ENCODE measurements at regions not wholly inside any gene's neighbourhood (a gene's known extent, or its start where the extent isn't known, plus 50 kb on each side); places are given as distances from the start of the nearest gene placed in this dataset.

DNA sequence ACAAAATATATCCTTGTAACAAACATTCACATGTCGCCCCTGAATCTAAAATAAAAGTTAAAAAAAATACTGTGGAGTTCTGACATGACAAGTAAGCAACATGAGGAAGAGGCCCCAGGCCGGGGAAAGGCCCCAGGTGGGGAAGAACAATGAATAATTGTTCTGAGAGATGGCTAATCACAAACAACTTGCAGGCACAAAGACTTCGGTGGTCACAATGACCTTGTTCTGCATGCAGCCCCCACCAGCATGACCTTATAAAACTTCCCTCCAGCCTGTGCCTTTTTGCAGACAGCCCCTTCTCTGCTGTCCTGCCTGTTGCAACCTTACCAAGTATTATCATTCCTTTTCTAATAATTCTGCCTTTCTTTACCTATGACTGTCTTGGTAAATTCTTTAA is 95.7 kb upstream of the MYLIP start:
- Histone ChIP-seq H3K4me3 (ENCODE audit: low read length) (no peak overlapping the region), H3K79me2 (ENCODE audit: control insufficient read depth, low read length) (no peaks in the 10 kb centered on the region), H3K36me3 (ENCODE audit: control insufficient read depth, low read length) (no peaks in the 10 kb centered on the region), H3K9me2 (replicated peaks; ENCODE audit: control insufficient read depth, low read length) (no peaks in the 10 kb centered on the region), H4K20me1 (ENCODE audit: control insufficient read depth, insufficient read depth, low read depth, low read length) (no peaks in the 10 kb centered on the region), H3K4me1 (ENCODE audit: control insufficient read depth, low read length) (peaks cover 9% of the 10 kb centered on the region), H3F3A (ENCODE audit: control insufficient read depth, insufficient read depth) (no peaks in the 10 kb centered on the region), H3K27ac (ENCODE audit: low read depth, low read length) (no peak overlapping the region), H3K27me3 (ENCODE audit: control insufficient read depth, low read length) (no peaks in the 10 kb centered on the region), H3K9me3 (ENCODE audit: control insufficient read depth, insufficient read depth, low read length) (peaks cover 19% of the 10 kb centered on the region), H3K4me2 (ENCODE audit: low read length) (no peak overlapping the region)
- no peak for TF ChIP-seq EZH2phosphoT487 (IDR thresholded peaks at IDR 0.05; ENCODE audit: borderline replicate concordance, low read length)
- TF ChIP-seq, protein P1, sequence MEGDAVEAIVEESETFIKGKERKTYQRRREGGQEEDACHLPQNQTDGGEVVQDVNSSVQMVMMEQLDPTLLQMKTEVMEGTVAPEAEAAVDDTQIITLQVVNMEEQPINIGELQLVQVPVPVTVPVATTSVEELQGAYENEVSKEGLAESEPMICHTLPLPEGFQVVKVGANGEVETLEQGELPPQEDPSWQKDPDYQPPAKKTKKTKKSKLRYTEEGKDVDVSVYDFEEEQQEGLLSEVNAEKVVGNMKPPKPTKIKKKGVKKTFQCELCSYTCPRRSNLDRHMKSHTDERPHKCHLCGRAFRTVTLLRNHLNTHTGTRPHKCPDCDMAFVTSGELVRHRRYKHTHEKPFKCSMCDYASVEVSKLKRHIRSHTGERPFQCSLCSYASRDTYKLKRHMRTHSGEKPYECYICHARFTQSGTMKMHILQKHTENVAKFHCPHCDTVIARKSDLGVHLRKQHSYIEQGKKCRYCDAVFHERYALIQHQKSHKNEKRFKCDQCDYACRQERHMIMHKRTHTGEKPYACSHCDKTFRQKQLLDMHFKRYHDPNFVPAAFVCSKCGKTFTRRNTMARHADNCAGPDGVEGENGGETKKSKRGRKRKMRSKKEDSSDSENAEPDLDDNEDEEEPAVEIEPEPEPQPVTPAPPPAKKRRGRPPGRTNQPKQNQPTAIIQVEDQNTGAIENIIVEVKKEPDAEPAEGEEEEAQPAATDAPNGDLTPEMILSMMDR (IDR thresholded peaks at IDR 0.05; ENCODE audit: low read depth, low read length, poor library complexity, severe bottlenecking), result no peak

DNA sequence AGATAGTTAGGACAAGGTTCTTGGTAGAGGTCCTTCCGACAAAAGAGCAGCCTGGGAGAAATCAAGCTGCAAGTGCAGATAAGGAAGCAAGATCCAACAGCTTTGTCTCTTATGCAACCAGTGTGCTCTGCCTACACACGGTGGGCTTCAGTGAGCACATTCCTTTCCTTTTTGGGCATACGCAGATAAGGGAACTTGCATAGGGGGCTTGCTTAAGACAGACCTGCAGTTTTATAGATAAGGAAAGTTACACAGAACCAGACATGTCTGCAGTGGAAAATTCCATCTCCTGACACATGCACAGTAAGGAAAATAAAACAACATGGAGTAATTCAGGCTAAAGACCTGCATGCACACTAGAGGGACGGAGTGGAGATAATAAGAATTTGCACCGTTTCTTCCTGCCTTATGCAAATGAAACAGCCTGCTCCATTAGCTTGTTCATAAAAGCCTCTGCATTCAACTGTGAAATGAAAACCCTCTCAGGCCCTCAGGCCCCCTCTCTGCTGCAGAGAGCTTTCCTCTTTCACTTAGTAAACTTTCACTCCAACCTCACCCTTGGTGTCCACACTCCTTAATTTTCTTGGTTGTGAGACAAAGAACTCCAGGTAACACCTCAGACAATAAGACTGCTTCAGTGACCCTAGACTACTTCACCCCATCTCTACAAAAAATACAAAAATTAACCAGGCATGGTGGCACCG is 97.5 kb upstream of the MYLIP start:
- Histone ChIP-seq H3K27ac (ENCODE audit: low read depth, low read length) (no peak overlapping the region), H3K9me3 (ENCODE audit: control insufficient read depth, insufficient read depth, low read length) (peaks cover 19% of the 10 kb centered on the region), H3K36me3 (ENCODE audit: control insufficient read depth, low read length) (no peaks in the 10 kb centered on the region), H3K79me2 (ENCODE audit: control insufficient read depth, low read length) (no peaks in the 10 kb centered on the region), H3K4me3 (ENCODE audit: low read length) (no peak overlapping the region), H3K9me2 (replicated peaks; ENCODE audit: control insufficient read depth, low read length) (no peaks in the 10 kb centered on the region), H4K20me1 (ENCODE audit: control insufficient read depth, insufficient read depth, low read depth, low read length) (no peaks in the 10 kb centered on the region), H3K4me1 (ENCODE audit: control insufficient read depth, low read length) (peaks cover 14% of the 10 kb centered on the region), H3K27me3 (ENCODE audit: control insufficient read depth, low read length) (no peaks in the 10 kb centered on the region), H3F3A (ENCODE audit: control insufficient read depth, insufficient read depth) (no peaks in the 10 kb centered on the region), H3K4me2 (ENCODE audit: low read length) (no peak overlapping the region)
- no peak for TF ChIP-seq EZH2phosphoT487 (IDR thresholded peaks at IDR 0.05; ENCODE audit: borderline replicate concordance, low read length)
- TF ChIP-seq, protein P1 (IDR thresholded peaks at IDR 0.05; ENCODE audit: low read depth, low read length, poor library complexity, severe bottlenecking), result no peak

DNA sequence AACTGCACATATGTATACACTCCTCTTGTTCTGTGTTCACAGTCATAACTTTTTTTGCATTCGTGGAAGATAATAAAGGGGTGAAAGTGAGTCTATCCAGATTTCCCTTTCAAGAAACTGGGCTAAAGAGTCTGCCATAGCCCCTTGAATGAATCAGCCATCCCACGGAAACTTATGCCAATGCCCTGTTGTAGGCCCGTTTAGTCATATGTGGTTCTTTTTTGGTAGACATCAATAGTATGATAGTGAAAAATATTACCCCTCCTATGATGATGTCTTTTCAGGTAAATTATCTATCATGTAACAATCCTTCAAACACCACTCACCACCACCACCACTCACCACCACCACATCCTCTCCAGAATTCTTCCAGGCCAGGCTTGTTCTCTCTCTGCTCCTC is 99.9 kb upstream of the MYLIP start:
- Histone ChIP-seq H3K79me2 (ENCODE audit: control insufficient read depth, low read length) (no peaks in the 10 kb centered on the region), H3K27me3 (ENCODE audit: control insufficient read depth, low read length) (no peaks in the 10 kb centered on the region), H3K4me3 (ENCODE audit: low read length) (no peak overlapping the region), H3K4me2 (ENCODE audit: low read length) (no peak overlapping the region), H3K4me1 (ENCODE audit: control insufficient read depth, low read length) (peaks cover 14% of the 10 kb centered on the region), H3K9me2 (replicated peaks; ENCODE audit: control insufficient read depth, low read length) (no peaks in the 10 kb centered on the region), H3K36me3 (ENCODE audit: control insufficient read depth, low read length) (no peaks in the 10 kb centered on the region), H3K9me3 (ENCODE audit: control insufficient read depth, insufficient read depth, low read length) (peaks cover 19% of the 10 kb centered on the region), H3K27ac (ENCODE audit: low read depth, low read length) (no peak overlapping the region), H4K20me1 (ENCODE audit: control insufficient read depth, insufficient read depth, low read depth, low read length) (no peaks in the 10 kb centered on the region), H3F3A (ENCODE audit: control insufficient read depth, insufficient read depth) (no peaks in the 10 kb centered on the region)
- TF ChIP-seq, protein P1 (IDR thresholded peaks at IDR 0.05; ENCODE audit: low read depth, low read length, poor library complexity, severe bottlenecking), result no peak
- TF ChIP-seq EZH2phosphoT487 (IDR thresholded peaks at IDR 0.05; ENCODE audit: borderline replicate concordance, low read length), result no peak

All from DOHH2 (cell line).